Right ventricle myocardium inferior (tissue), 1 donor: ENCODE measurements at regions not wholly inside any gene's neighbourhood (a gene's known extent, or its start where the extent isn't known, plus 50 kb on each side); places are given as distances from the start of the nearest gene placed in this dataset.

Experiments used
- ATAC-seq: fragments of 200-7000 bp; cut with Tn5 transposase; one replicate; pipeline ENCODE4 v1.9.1; 2020; ENCODE audit warnings: mild to moderate bottlenecking, moderate library complexity
- DNase-seq: peaks from one replicate; pipeline ENCODE4 v3.0.0; 2021; ENCODE audit errors: missing footprints
- intact Hi-C: fragments of 100-400 bp; cut with DNase I; formaldehyde crosslinking; loops from one replicate; pipeline ENCODE4 v1.11.0; 2022
- donor health status: DM: no; HTN: yes; CAD: no; lungs with severe emphysema.

DNA sequence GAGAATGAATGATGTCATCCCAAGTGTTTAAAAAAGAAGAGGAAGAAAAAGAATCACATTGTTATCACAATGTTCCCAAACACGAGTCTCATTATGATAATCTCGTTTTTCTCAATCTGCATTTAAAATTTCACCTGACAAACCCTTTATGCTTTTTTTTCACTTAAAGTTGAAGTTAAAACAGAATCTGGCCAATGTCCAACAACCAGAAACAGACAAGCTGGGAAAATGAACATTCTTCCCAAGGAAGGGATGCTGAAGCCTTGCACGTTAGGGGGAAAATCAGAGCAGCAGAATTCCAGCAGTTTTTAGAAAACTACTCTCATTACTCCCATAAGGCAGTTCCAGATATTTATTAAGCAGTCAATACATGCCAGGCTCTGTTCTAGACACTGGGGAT is 245.3 kb downstream of the TMEM182 start:
- intact Hi-C loops: no loop called here
- DNase-seq: no peak
- no peak for ATAC-seq

- DNase-seq (no peak), ATAC-seq (no peak)
- intact Hi-C loops: no loop called here
Measured at GRCh38 chr2:103008586-103008985, 246.8 kb downstream of the TMEM182 start.

DNA sequence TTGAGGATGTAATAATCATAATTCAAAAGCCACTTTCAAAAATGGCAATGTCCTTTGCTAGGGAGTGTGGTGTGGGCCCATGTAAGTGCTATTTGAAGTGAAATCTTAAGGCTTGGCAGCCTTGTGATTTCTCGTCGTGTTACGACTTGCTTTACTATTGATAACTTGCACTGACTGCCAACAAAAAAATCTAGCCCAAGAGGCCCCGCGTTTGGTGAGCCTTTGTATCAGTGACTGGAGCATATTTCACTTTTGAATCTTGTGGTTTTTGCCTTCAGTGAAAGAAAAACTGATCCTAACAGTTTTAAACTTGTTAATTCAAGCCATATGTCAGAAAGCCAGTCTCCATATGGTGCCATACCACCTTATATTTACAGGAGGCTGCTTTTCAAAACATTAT is 248.0 kb downstream of the TMEM182 start:
- ATAC-seq: no peak

GRCh38 chr2:103010306-103010705 is 248.5 kb downstream of the TMEM182 start:
- DNase-seq (no peak), ATAC-seq (no peak)
- intact Hi-C loops: no loop called here

More for the DNA sequence above, 248.0 kb downstream of the TMEM182 start:
- no peak for DNase-seq
- intact Hi-C loops: no loop called here

GRCh38 chr2:103010751-103011150 is 248.9 kb downstream of the TMEM182 start:
- no peak for ATAC-seq
- intact Hi-C loops: no loop called here
- no peak for DNase-seq

- intact Hi-C loops: no loop called here
- ATAC-seq: no peak
Measured at GRCh38 chr2:103012590-103012989, 250.8 kb downstream of the TMEM182 start.

GRCh38 chr2:103025056-103025455 is 263.2 kb downstream of the TMEM182 start:
- no peak for ATAC-seq
- no peak for DNase-seq
- intact Hi-C loops: no loop called here

More at GRCh38 chr2:103012590-103012989, 250.8 kb downstream of the TMEM182 start:
- DNase-seq: no peak

DNA sequence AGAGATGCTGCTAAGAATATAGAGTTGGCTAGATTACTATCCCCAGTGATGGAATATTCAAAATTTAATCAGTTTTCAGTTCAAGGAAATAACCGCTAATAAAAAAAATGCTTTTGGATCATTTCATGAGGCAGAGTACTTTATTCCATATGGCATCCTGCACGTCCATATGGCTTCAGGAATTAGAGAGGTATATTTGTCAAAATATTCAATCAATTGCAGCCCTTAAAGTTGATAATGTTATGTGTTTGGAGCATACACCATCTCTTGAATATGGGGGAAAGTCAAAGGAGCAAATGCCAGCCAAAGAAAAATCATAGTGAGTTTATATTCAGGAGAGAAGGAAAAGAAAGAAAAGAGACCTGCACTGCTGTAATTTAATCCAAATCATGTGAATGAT is 266.4 kb downstream of the TMEM182 start:
- ATAC-seq: no peak
- intact Hi-C loops: no loop called here
- no peak for DNase-seq
